IMR-90 (cell line): ENCODE measurements at regions not wholly inside any gene's neighbourhood (a gene's known extent, or its start where the extent isn't known, plus 50 kb on each side); places are given as distances from the start of the nearest gene placed in this dataset.

Experiments used
- ATAC-seq: fragments of 200-7000 bp; cut with Tn5 transposase; 2 replicates; pipeline ENCODE4 v1.9.1; 2020; ENCODE audit warnings: low read depth, mild to moderate bottlenecking, moderate library complexity
- BruUV-seq: library from RNA; stranded (reverse); fragments of 400-500 nt; replicated peaks from 2 replicates; lab custom pipeline; 2021; lab: Mats Ljungman, UMichigan
- CTCF ChIA-PET: fragments of 300-600 bp; formaldehyde crosslinking; extraction: SDS; loops from one replicate; lab custom pipeline; 2021; ENCODE audit warnings: antibody characterized with exemption; lab: Yijun Ruan, JAX
- POLR2A ChIA-PET: fragments of 300-600 bp; sonication (Branson Sonifier 250); formaldehyde crosslinking; loops from one replicate; lab custom pipeline; 2022; ENCODE audit warnings: antibody characterized with exemption; ENCODE audit not compliant: unreplicated experiment; lab: Charles Lee
- DNase-seq: peaks from one replicate; pipeline ENCODE4 v3.0.0; 2013
- H2AFZ ChIP-seq: replicated peaks from 2 replicates; pipeline ENCODE3; 2013; ENCODE audit warnings: low read length, mild to moderate bottlenecking; ENCODE audit not compliant: poor library complexity
- H2AK5ac ChIP-seq: 2 replicates; pipeline ENCODE4 v1.6.1; 2013; ENCODE audit warnings: low read depth, low read length, inconsistent platforms
- H2AK9ac ChIP-seq: replicated peaks from 2 replicates; pipeline ENCODE3; 2013; ENCODE audit warnings: mild to moderate bottlenecking, low read depth, low read length, moderate library complexity; ENCODE audit not compliant: poor library complexity
- H2BK120ac ChIP-seq: 2 replicates; pipeline ENCODE4 v1.6.1; 2013; ENCODE audit warnings: low read depth, low read length, inconsistent platforms
- H2BK15ac ChIP-seq: 3 replicates; pipeline ENCODE4 v1.6.1; 2013; ENCODE audit warnings: low read depth, low read length, inconsistent platforms
- H2BK20ac ChIP-seq: 2 replicates; pipeline ENCODE4 v1.6.1; 2013; ENCODE audit warnings: low read depth, mild to moderate bottlenecking, inconsistent platforms, low read length, moderate library complexity
- H2BK5ac ChIP-seq: 2 replicates; pipeline ENCODE4 v1.6.1; 2013; ENCODE audit warnings: mild to moderate bottlenecking, low read depth, low read length, inconsistent platforms; ENCODE audit not compliant: poor library complexity, severe bottlenecking
- H3K14ac ChIP-seq: replicated peaks from 2 replicates; pipeline ENCODE4 v1.6.1; 2013; ENCODE audit warnings: low read depth, low read length, inconsistent platforms
- H3K18ac ChIP-seq: 2 replicates; pipeline ENCODE4 v1.6.1; 2013; ENCODE audit warnings: low read depth, low read length, control low read depth
- H3K23ac ChIP-seq: 2 replicates; pipeline ENCODE4 v1.6.1; 2013; ENCODE audit warnings: low read depth, low read length, inconsistent platforms
- H3K27ac ChIP-seq: 2 replicates; pipeline ENCODE4 v1.5.1; 2013; ENCODE audit warnings: mild to moderate bottlenecking, control low read depth, low read length; ENCODE audit not compliant: insufficient read depth
- H3K27me3 ChIP-seq: 2 replicates; pipeline ENCODE4 v1.6.1; 2013; ENCODE audit warnings: low read length; ENCODE audit not compliant: control insufficient read depth, insufficient read depth
- H3K36me3 ChIP-seq: 2 replicates; pipeline ENCODE4 v1.6.1; 2013; ENCODE audit warnings: low read length, mixed read lengths; ENCODE audit not compliant: control insufficient read depth, insufficient read depth
- H3K4ac ChIP-seq: 2 replicates; pipeline ENCODE4 v1.6.1; 2013; ENCODE audit warnings: low read depth, low read length, inconsistent platforms
- H3K4me1 ChIP-seq: 2 replicates; pipeline ENCODE4 v1.6.1; 2013; ENCODE audit warnings: low read length, mixed read lengths; ENCODE audit not compliant: control insufficient read depth, insufficient read depth
- H3K4me2 ChIP-seq: 2 replicates; pipeline ENCODE4 v1.6.1; 2013; ENCODE audit warnings: low read depth, mild to moderate bottlenecking, control low read depth, low read length, moderate library complexity
- H3K4me3 ChIP-seq: 2 replicates; pipeline ENCODE4 v1.5.1; 2013; ENCODE audit warnings: low read depth, mild to moderate bottlenecking, control low read depth, low read length, moderate library complexity; ENCODE audit not compliant: insufficient read depth
- H3K56ac ChIP-seq: 2 replicates; pipeline ENCODE4 v1.6.1; 2013; ENCODE audit warnings: low read length, inconsistent platforms; ENCODE audit not compliant: insufficient read depth; ENCODE audit errors: extremely low read depth
- H3K79me1 ChIP-seq, 2 experiments: 2 replicates each; pipeline ENCODE4 v1.6.1; 2013; ENCODE audit warnings: low read length in 2 of 2, inconsistent platforms in 1 of 2, low read depth in 1 of 2
- H3K9ac ChIP-seq: 2 replicates; pipeline ENCODE4 v1.6.1; 2013; ENCODE audit warnings: low read depth, low read length, control low read depth
- H3K9me1 ChIP-seq: 2 replicates; pipeline ENCODE4 v1.6.1; 2013; ENCODE audit warnings: low read length, inconsistent platforms; ENCODE audit not compliant: insufficient read depth
- H3K9me3 ChIP-seq: 2 replicates; pipeline ENCODE4 v1.6.1; 2013; ENCODE audit warnings: low read length; ENCODE audit not compliant: control insufficient read depth, insufficient read depth
- H4K20me1 ChIP-seq: 2 replicates; pipeline ENCODE4 v1.6.1; 2013; ENCODE audit warnings: low read length, inconsistent platforms; ENCODE audit not compliant: insufficient read depth
- H4K5ac ChIP-seq: 2 replicates; pipeline ENCODE4 v1.6.1; 2013; ENCODE audit warnings: mild to moderate bottlenecking, low read depth, low read length, control low read depth
- H4K8ac ChIP-seq, 2 experiments: 2 replicates each; pipeline ENCODE4 v1.6.1; 2013; ENCODE audit warnings: low read depth in 2 of 2, low read length in 2 of 2, control low read depth in 1 of 2, inconsistent platforms in 1 of 2
- H4K91ac ChIP-seq: 2 replicates; pipeline ENCODE4 v1.6.1; 2013; ENCODE audit warnings: low read depth, low read length, inconsistent platforms; ENCODE audit not compliant: insufficient read depth
- CHD1 ChIP-seq: IDR thresholded peaks from 2 replicates; pipeline ENCODE4 v1.6.1; 2012; ENCODE audit warnings: low read depth, low read length, improper control_type of control experiment
- POLR2A ChIP-seq: IDR thresholded peaks from 2 replicates; pipeline ENCODE4 v1.6.1; 2012; ENCODE audit warnings: mild to moderate bottlenecking, low read depth, low read length
- WGBS, 2 experiments: methylation state at CpG; one replicate each; pipeline versions ENCODE4 v1.1.5 to v1.1.7; 2013; ENCODE audit warnings: missing lambda C conversion rate in 2 of 2; ENCODE audit not compliant: insufficient read length in 1 of 2; ENCODE audit errors: extremely low coverage in 2 of 2; 5-methylcytosine and 5-hydroxymethylcytosine counted together
- dilution Hi-C: fragments of 300-500 bp; cut with HindIII; formaldehyde crosslinking; loops from one replicate; pipeline ENCODE4 v1.14.3; 2018; ENCODE audit warnings: low sequenced_read_pairs; ENCODE audit not compliant: unreplicated experiment
- in situ Hi-C: fragments of 300-500 bp; cut with MboI; formaldehyde crosslinking; loops from 3 replicates; pipeline ENCODE4 v1.14.3; 2019; ENCODE audit warnings: low sequenced_read_pairs, inconsistent platforms, mixed read lengths
- intact Hi-C: fragments of 100-400 bp; cut with micrococcal nuclease; formaldehyde crosslinking; loops from 2 replicates; pipeline ENCODE4 v1.10.0; 2022

- Histone ChIP-seq H3K14ac (no peak overlapping the region), H3K4me2 (no peak overlapping the region), H3K79me1 (no peaks in the 10 kb centered on the region), H3K27ac (no peak overlapping the region), H4K8ac (no peak overlapping the region), H3K18ac (no peak overlapping the region), H4K20me1 (no peaks in the 10 kb centered on the region), H3K4me1 (no peaks in the 10 kb centered on the region), H3K9me3 (peaks cover 4% of the 10 kb centered on the region), H3K9me1 (no peaks in the 10 kb centered on the region), H2BK15ac (no peak overlapping the region), H2BK20ac (no peak overlapping the region), H3K4me3 (no peak overlapping the region), H2AFZ (no peak overlapping the region), H3K27me3 (no peaks in the 10 kb centered on the region), H3K36me3 (no peaks in the 10 kb centered on the region), H3K56ac (no peak overlapping the region), H2AK9ac (no peak overlapping the region), H4K91ac (no peak overlapping the region), H2BK120ac (no peak overlapping the region), H3K4ac (no peak overlapping the region), H4K5ac (no peak overlapping the region), H3K23ac (no peak overlapping the region), H2BK5ac (no peak overlapping the region), H2AK5ac (no peak overlapping the region), H3K9ac (no peak overlapping the region)
- POLR2A ChIA-PET: no interaction called here
- no TSS peak for BruUV-seq
- TF ChIP-seq POLR2A (no peak), CHD1 (no peak)
- in situ Hi-C loops: no loop called here
- dilution Hi-C loops: no loop called here
- 80% methylated on average over 2 of the region's 2 CpGs; no CpG with 5 or more reads in 1 of the 2 experiments for WGBS, 2 experiments
- CTCF ChIA-PET: no interaction called here
- ATAC-seq (no peak), DNase-seq (no peak)
- intact Hi-C loops: no loop called here
These were observed 1691.6 kb upstream of the LRRTM3 start for GRCh38 chr10:65234261-65234660.
